SU-DHL-6 (cell line): ENCODE measurements at regions not wholly inside any gene's neighbourhood (a gene's known extent, or its start where the extent isn't known, plus 50 kb on each side); places are given as distances from the start of the nearest gene placed in this dataset.

Experiments
- H2AFZ ChIP-seq: fragments of 200-600 bp; sonication (generic); 2 replicates; pipeline ENCODE4 v1.6.1; 2014; ENCODE audit warnings: low read depth, mild to moderate bottlenecking, moderate library complexity, mixed read lengths, antibody characterized with exemption, low read length; ENCODE audit not compliant: severe bottlenecking
- H3F3A ChIP-seq: fragments of 200-600 bp; shearing (Covaris generic); 2 replicates; pipeline ENCODE4 v1.6.0; 2016; ENCODE audit warnings: antibody characterized with exemption, mild to moderate bottlenecking; ENCODE audit not compliant: insufficient read depth
- H3K27ac ChIP-seq: fragments of 200-600 bp; sonication (generic); 2 replicates; pipeline ENCODE4 v1.5.1; 2016; ENCODE audit warnings: low read depth, mild to moderate bottlenecking, low read length, moderate library complexity, mixed read lengths
- H3K27me3 ChIP-seq: fragments of 200-600 bp; sonication (generic), shearing (Covaris generic); 2 replicates; pipeline ENCODE4 v1.6.0; 2014; ENCODE audit warnings: mild to moderate bottlenecking, low read length
- H3K36me3 ChIP-seq: fragments of 200-600 bp; sonication (generic); 2 replicates; pipeline ENCODE4 v1.6.1; 2014; ENCODE audit warnings: mild to moderate bottlenecking, low read length, mixed read lengths
- H3K4me2 ChIP-seq: fragments of 300-600, 200-600 bp; shearing (Covaris generic), sonication (generic); 2 replicates; pipeline ENCODE4 v1.6.0; 2014; ENCODE audit warnings: low read length, low read depth, mild to moderate bottlenecking; ENCODE audit not compliant: poor library complexity, severe bottlenecking
- H3K4me3 ChIP-seq: fragments of 200-600 bp; sonication (generic); 2 replicates; pipeline ENCODE4 v1.5.1; 2014; ENCODE audit warnings: antibody characterized with exemption, low read length, mild to moderate bottlenecking, mixed read lengths; ENCODE audit not compliant: insufficient read depth, poor library complexity, severe bottlenecking
- H3K79me2 ChIP-seq: fragments of 200-600 bp; sonication (generic); 2 replicates; pipeline ENCODE4 v1.6.1; 2014; ENCODE audit warnings: mild to moderate bottlenecking, low read length, moderate library complexity; ENCODE audit not compliant: insufficient read depth
- H3K9ac ChIP-seq: fragments of 200-600 bp; sonication (generic); 2 replicates; pipeline ENCODE4 v1.7.0; 2014; ENCODE audit warnings: mild to moderate bottlenecking, low read length
- H3K9me2 ChIP-seq: fragments of 200-600 bp; sonication (generic); replicated peaks from 2 replicates; pipeline ENCODE4 v1.6.1; 2014; ENCODE audit warnings: low read length; ENCODE audit not compliant: insufficient read depth
- H3K9me3 ChIP-seq: fragments of 200-600 bp; sonication (generic); 2 replicates; pipeline ENCODE4 v1.6.1; 2014; ENCODE audit warnings: low read length, mixed read lengths; ENCODE audit not compliant: insufficient read depth
- H4K20me1 ChIP-seq: fragments of 200-600 bp; sonication (generic); 2 replicates; pipeline ENCODE4 v1.6.1; 2014; ENCODE audit warnings: low read depth, mild to moderate bottlenecking, antibody characterized with exemption, low read length, moderate library complexity, mixed read lengths
- EZH2phosphoT487 ChIP-seq: fragments of 200-600 bp; sonication (generic), shearing (Covaris generic); conservative IDR thresholded peaks from 2 replicates; pipeline ENCODE4 v1.6.1; 2018; ENCODE audit warnings: mild to moderate bottlenecking, antibody characterized with exemption, low read length, moderate library complexity, mixed read lengths
- TF ChIP-seq, protein P1 (sequence below): fragments of 200-600 bp; sonication (generic); IDR thresholded peaks from one replicate; pipeline ENCODE4 v1.5.1; 2017; ENCODE audit warnings: antibody characterized with exemption, mild to moderate bottlenecking, low read length, moderate library complexity; ENCODE audit not compliant: insufficient read depth, poor library complexity, severe bottlenecking

DNA sequence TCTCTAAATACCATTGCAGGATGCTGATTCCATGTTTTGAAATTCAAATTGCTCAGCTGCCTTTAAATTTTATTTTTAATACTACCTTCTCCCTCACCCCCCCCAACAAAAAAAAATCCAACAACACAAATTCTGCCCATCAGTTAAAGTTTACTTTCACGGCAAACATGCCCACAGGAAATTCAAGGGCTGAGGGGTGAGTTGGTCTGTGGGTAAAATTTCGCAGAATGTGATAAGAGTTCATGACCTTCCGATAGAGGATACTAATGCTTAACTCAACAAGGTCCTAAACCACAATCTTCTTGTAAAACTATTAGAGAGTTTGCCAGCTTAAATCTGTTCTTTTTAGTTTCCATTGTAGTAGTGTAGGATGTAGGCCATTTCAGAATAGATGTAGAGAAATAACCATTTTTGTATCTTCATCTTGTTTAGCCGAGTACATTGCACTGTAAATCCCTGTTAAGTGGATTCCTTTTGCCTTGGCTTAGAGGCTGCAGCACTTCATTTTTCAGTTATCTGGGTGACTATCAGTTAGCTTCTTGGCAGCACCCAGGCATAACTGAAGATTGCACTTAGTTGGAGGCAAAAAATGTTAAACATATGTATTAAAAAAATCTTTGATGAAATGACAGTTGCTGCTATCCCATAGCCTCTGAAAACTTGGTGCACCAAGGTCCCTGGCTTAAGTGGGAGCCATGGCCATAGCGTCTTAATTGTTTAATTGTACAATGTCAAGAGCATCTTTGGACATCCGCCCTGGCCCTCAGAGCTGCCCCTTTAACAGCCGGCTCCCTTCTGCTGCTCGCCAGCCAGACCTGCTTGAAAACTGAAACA is 232.3 kb downstream of the HAUS1 start:
- H2AFZ ChIP-seq, result no peak overlapping the region
- no peaks in the 10 kb centered on the region for H3K9me3 ChIP-seq
- no peak overlapping the region for H3K27ac ChIP-seq
- H3K27me3 ChIP-seq, result no peaks in the 10 kb centered on the region
- no peak overlapping the region for H3K4me2 ChIP-seq
- no peak overlapping the region for H3K9ac ChIP-seq
- no peaks in the 10 kb centered on the region for H3K9me2 ChIP-seq
- no peaks in the 10 kb centered on the region for H4K20me1 ChIP-seq
- H3F3A ChIP-seq, result no peaks in the 10 kb centered on the region
- H3K79me2 ChIP-seq, result no peaks in the 10 kb centered on the region
- H3K36me3 ChIP-seq, result no peaks in the 10 kb centered on the region
- H3K4me3 ChIP-seq, result no peak overlapping the region
- TF ChIP-seq, protein P1, sequence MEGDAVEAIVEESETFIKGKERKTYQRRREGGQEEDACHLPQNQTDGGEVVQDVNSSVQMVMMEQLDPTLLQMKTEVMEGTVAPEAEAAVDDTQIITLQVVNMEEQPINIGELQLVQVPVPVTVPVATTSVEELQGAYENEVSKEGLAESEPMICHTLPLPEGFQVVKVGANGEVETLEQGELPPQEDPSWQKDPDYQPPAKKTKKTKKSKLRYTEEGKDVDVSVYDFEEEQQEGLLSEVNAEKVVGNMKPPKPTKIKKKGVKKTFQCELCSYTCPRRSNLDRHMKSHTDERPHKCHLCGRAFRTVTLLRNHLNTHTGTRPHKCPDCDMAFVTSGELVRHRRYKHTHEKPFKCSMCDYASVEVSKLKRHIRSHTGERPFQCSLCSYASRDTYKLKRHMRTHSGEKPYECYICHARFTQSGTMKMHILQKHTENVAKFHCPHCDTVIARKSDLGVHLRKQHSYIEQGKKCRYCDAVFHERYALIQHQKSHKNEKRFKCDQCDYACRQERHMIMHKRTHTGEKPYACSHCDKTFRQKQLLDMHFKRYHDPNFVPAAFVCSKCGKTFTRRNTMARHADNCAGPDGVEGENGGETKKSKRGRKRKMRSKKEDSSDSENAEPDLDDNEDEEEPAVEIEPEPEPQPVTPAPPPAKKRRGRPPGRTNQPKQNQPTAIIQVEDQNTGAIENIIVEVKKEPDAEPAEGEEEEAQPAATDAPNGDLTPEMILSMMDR, result no peak
- no peak for TF ChIP-seq EZH2phosphoT487

DNA sequence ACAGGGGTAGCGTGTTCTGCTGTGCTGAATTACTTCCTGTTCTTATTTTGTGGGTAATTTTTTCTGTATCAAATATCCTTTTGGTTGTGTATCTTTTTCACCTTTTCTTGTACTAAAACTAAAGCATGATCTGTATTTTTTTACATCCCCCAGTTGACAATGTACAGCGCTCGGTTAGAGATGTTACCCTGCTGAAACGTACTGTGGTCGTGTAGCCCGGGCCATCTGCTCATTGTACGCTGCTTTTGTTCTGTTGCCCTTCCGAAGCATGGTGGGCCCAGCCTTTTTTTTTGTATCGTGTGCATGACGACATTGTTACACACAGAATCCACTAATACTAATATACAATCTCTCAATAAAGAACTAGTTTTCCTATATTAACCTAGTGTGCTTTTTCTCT is 233.1 kb downstream of the HAUS1 start:
- H3K4me3 ChIP-seq, result no peak overlapping the region

DNA sequence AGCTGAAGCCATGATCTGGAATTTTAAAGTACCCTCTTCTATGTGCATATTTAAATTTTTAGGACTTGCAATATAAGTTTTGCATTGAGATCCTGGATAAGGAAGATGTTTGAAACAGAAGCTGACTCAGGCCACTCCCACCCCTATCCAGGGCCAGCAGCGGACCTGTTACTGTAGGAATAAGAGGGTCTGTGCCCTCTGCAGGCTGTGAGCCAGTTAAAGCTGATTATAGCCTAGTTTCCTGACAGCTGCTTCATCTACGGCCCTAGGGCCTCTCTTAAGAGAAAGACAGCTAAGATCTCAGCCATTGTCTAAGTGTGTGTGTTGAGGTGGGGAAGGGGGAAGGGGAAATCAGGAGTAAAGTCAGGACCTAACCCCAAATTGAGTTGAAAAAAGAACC is 234.0 kb downstream of the HAUS1 start:
- H3K79me2 ChIP-seq, result no peaks in the 10 kb centered on the region
- no peak overlapping the region for H2AFZ ChIP-seq
- H3K27me3 ChIP-seq, result no peaks in the 10 kb centered on the region
- H3K9me3 ChIP-seq, result no peaks in the 10 kb centered on the region
- no peak overlapping the region for H3K27ac ChIP-seq
- H3K4me2 ChIP-seq, result no peak overlapping the region
- H4K20me1 ChIP-seq, result no peaks in the 10 kb centered on the region
- H3K9ac ChIP-seq, result no peak overlapping the region
- no peak overlapping the region for H3K4me3 ChIP-seq
- no peaks in the 10 kb centered on the region for H3K9me2 ChIP-seq
- TF ChIP-seq, protein P1, result no peak
- no peak for TF ChIP-seq EZH2phosphoT487
- H3K36me3 ChIP-seq, result no peaks in the 10 kb centered on the region
- H3F3A ChIP-seq, result no peaks in the 10 kb centered on the region

More for the DNA sequence above, 233.1 kb downstream of the HAUS1 start:
- Histone ChIP-seq H3K9me3 (no peaks in the 10 kb centered on the region), H3K4me2 (no peak overlapping the region), H3K27ac (no peak overlapping the region), H3K36me3 (no peaks in the 10 kb centered on the region), H3K9me2 (no peaks in the 10 kb centered on the region), H3F3A (no peaks in the 10 kb centered on the region), H3K9ac (no peak overlapping the region), H2AFZ (no peak overlapping the region), H3K27me3 (no peaks in the 10 kb centered on the region), H3K79me2 (no peaks in the 10 kb centered on the region), H4K20me1 (no peaks in the 10 kb centered on the region)
- TF ChIP-seq EZH2phosphoT487, result no peak
- TF ChIP-seq, protein P1, result no peak
